ENCODE measurements at regions not wholly inside any gene's neighbourhood (a gene's known extent, or its start where the extent isn't known, plus 50 kb on each side); places are given as distances from the start of the nearest gene placed in this dataset.

GRCh38 chr11:21820176-21820575 is 372.7 kb upstream of the ANO5 start:
- Histone ChIP-seq H3K9me3 (no peaks in the 10 kb centered on the region), H3K36me3 (no peaks in the 10 kb centered on the region), H3K9ac (ENCODE audit: low read depth in 2 of 2, low read length in 2 of 2) (no peak overlapping the region)

GRCh38 chr11:21825127-21825526 is 367.8 kb upstream of the ANO5 start:
- Histone ChIP-seq H3K27ac (no peak overlapping the region), H3K9me3 (no peaks in the 10 kb centered on the region), H3K9ac (ENCODE audit: low read depth in 2 of 2, low read length in 2 of 2) (no peak overlapping the region), H3K4me1 (no peaks in the 10 kb centered on the region), H3K4me3 (no peak overlapping the region), H3K27me3 (no peaks in the 10 kb centered on the region), H3K36me3 (no peaks in the 10 kb centered on the region)
- no peak for TF ChIP-seq CTCF (IDR thresholded peaks at IDR 0.05)
- DNase-seq: no peak
- intact Hi-C loops (cut with DNase I): no loop called here

More at GRCh38 chr11:21820176-21820575, 372.7 kb upstream of the ANO5 start:
- no peak for DNase-seq
- H3K27ac ChIP-seq: no peak overlapping the region
- H3K4me3 ChIP-seq: no peak overlapping the region
- no peaks in the 10 kb centered on the region for H3K4me1 ChIP-seq
- H3K27me3 ChIP-seq: no peaks in the 10 kb centered on the region
- intact Hi-C loops (cut with DNase I): no loop called here
- no peak for TF ChIP-seq CTCF (IDR thresholded peaks at IDR 0.05)

GRCh38 chr11:21838427-21838826 is 354.5 kb upstream of the ANO5 start:
- intact Hi-C loops (cut with DNase I): no loop called here
- no peaks in the 10 kb centered on the region for H3K4me1 ChIP-seq
- TF ChIP-seq CTCF (IDR thresholded peaks at IDR 0.05): no peak
- H3K4me3 ChIP-seq: no peak overlapping the region
- no peaks in the 10 kb centered on the region for H3K36me3 ChIP-seq
- H3K27me3 ChIP-seq: no peaks in the 10 kb centered on the region
- no peaks in the 10 kb centered on the region for H3K9me3 ChIP-seq
- H3K9ac ChIP-seq (ENCODE audit: low read depth in 2 of 2, low read length in 2 of 2): no peak overlapping the region
- DNase-seq: no peak
- no peak overlapping the region for H3K27ac ChIP-seq

- no peak overlapping the region for H3K27ac ChIP-seq
- DNase-seq: no peak
Measured at GRCh38 chr11:21839796-21840195, 353.1 kb upstream of the ANO5 start.

GRCh38 chr11:21861314-21861713 is 331.6 kb upstream of the ANO5 start:
- Histone ChIP-seq H3K27ac (no peak overlapping the region), H3K27me3 (no peaks in the 10 kb centered on the region), H3K36me3 (no peaks in the 10 kb centered on the region), H3K9ac (ENCODE audit: low read depth in 2 of 2, low read length in 2 of 2) (no peak overlapping the region), H3K4me3 (no peak overlapping the region), H3K9me3 (no peaks in the 10 kb centered on the region), H3K4me1 (no peaks in the 10 kb centered on the region)
- no peak for TF ChIP-seq CTCF (IDR thresholded peaks at IDR 0.05)
- no peak for DNase-seq
- intact Hi-C loops (cut with DNase I): no loop called here

More at GRCh38 chr11:21839796-21840195, 353.1 kb upstream of the ANO5 start:
- intact Hi-C loops (cut with DNase I): no loop called here
- no peak for TF ChIP-seq CTCF (IDR thresholded peaks at IDR 0.05)
- no peaks in the 10 kb centered on the region for H3K4me1 ChIP-seq
- H3K9ac ChIP-seq (ENCODE audit: low read depth in 2 of 2, low read length in 2 of 2): no peak overlapping the region
- H3K36me3 ChIP-seq: no peaks in the 10 kb centered on the region
- no peaks in the 10 kb centered on the region for H3K9me3 ChIP-seq
- H3K27me3 ChIP-seq: no peaks in the 10 kb centered on the region
- H3K4me3 ChIP-seq: no peak overlapping the region

- no peaks in the 10 kb centered on the region for H3K9me3 ChIP-seq
- no peak for TF ChIP-seq CTCF (IDR thresholded peaks at IDR 0.05)
- intact Hi-C loops (cut with DNase I): no loop called here
- no peaks in the 10 kb centered on the region for H3K4me1 ChIP-seq
- no peak overlapping the region for H3K9ac ChIP-seq (ENCODE audit: low read depth in 2 of 2, low read length in 2 of 2)
- no peak overlapping the region for H3K4me3 ChIP-seq
- H3K36me3 ChIP-seq: no peaks in the 10 kb centered on the region
- no peak overlapping the region for H3K27ac ChIP-seq
- no peaks in the 10 kb centered on the region for H3K27me3 ChIP-seq
- no peak for DNase-seq
Measured at GRCh38 chr11:21865541-21865940, 327.3 kb upstream of the ANO5 start.

All from colonic mucosa (tissue), 4 donors.